Testis (tissue), 2 donors: ENCODE measurements at regions not wholly inside any gene's neighbourhood (a gene's known extent, or its start where the extent isn't known, plus 50 kb on each side); places are given as distances from the start of the nearest gene placed in this dataset.

ENCODE experiments used
- CTCF ChIP-seq, 3 experiments: fragments of 450-650 bp in 2 of 3; fragments of 200-600 bp in 1 of 3; sonication (generic) in 1 of 3; IDR thresholded peaks; one replicate each; pipeline ENCODE4 v1.5.1; 2016 to 2019; ENCODE audit warnings: antibody characterized with exemption in 3 of 3, mild to moderate bottlenecking in 2 of 3, moderate library complexity in 1 of 3
- POLR2A ChIP-seq: fragments of 450-650 bp; IDR thresholded peaks from one replicate; pipeline ENCODE4 v1.6.1; 2017; ENCODE audit warnings: antibody characterized with exemption, mild to moderate bottlenecking, moderate library complexity

DNA sequence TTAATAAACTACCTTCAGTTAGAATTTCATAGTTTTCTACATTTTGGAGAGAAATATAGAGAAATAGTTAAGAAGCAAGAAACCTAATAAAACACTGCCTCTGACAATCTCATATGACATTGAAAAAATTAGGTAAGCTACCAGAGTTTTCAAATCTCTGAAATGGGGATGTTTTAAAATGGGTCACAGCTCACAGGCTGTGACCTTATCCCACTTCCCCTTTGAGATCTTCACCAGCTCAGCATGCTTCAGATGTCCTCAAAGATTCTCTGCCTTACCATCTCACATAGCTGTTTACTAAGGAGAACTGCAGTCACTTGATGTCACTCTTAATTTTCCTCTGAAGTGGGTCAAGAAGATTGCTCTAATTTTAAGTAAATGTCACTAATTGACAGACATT, 717.8 kb downstream of the JRKL start:
- TF ChIP-seq CTCF (IDR thresholded peaks at IDR 0.05): no peak
- TF ChIP-seq POLR2A: no peak
